GM18511 (cell line): ENCODE measurements at regions not wholly inside any gene's neighbourhood (a gene's known extent, or its start where the extent isn't known, plus 50 kb on each side); places are given as distances from the start of the nearest gene placed in this dataset.

Experiments used
- ATAC-seq: cut with Tn5 transposase; IDR thresholded peaks from one replicate; pipeline ENCODE4 v1.9.1; 2021; ENCODE audit warnings: mild to moderate bottlenecking, moderate library complexity; ENCODE audit not compliant: unreplicated experiment

- ATAC-seq, result no peak
Measured at GRCh38 chr3:76940181-76940770, 99.6 kb upstream of the ROBO2 start.

GRCh38 chr3:76941376-76941775 is 98.5 kb upstream of the ROBO2 start:
- no peak for ATAC-seq

GRCh38 chr3:76942101-76942500 is 97.8 kb upstream of the ROBO2 start:
- ATAC-seq, result no peak

- no peak for ATAC-seq
Measured at GRCh38 chr3:76943058-76943457, 96.8 kb upstream of the ROBO2 start.

- no peak for ATAC-seq
Measured at GRCh38 chr3:76943671-76944070, 96.2 kb upstream of the ROBO2 start.

- no peak for ATAC-seq
Measured at GRCh38 chr3:76949033-76949432, 90.9 kb upstream of the ROBO2 start.

- ATAC-seq, result no peak
Measured at GRCh38 chr3:76949462-76949861, 90.4 kb upstream of the ROBO2 start.

- no peak for ATAC-seq
Measured at GRCh38 chr3:76950590-76950989, 89.3 kb upstream of the ROBO2 start.

GRCh38 chr3:76954412-76954811 is 85.5 kb upstream of the ROBO2 start:
- no peak for ATAC-seq

- no peak for ATAC-seq
Measured at GRCh38 chr3:76958274-76958673, 81.6 kb upstream of the ROBO2 start.

- ATAC-seq, result no peak
Measured at GRCh38 chr3:76958861-76959260, 81.0 kb upstream of the ROBO2 start.

GRCh38 chr3:76961284-76961683 is 78.6 kb upstream of the ROBO2 start:
- no peak for ATAC-seq

- ATAC-seq, result no peak
Measured at GRCh38 chr3:76965122-76965725, 74.7 kb upstream of the ROBO2 start.

- ATAC-seq, result no peak
Measured at GRCh38 chr3:76969471-76969870, 70.4 kb upstream of the ROBO2 start.

- no peak for ATAC-seq
Measured at GRCh38 chr3:76969996-76970615, 69.8 kb upstream of the ROBO2 start.

GRCh38 chr3:76972624-76973296 is 67.1 kb upstream of the ROBO2 start:
- no peak for ATAC-seq

- ATAC-seq, result no peak
Measured at GRCh38 chr3:76976996-76977395, 62.9 kb upstream of the ROBO2 start.

- ATAC-seq, result no peak
Measured at GRCh38 chr3:76985645-76986044, 54.3 kb upstream of the ROBO2 start.

GRCh38 chr3:76986876-76987474 is 52.9 kb upstream of the ROBO2 start:
- ATAC-seq, result no peak
